Inflammatory macrophage treated with lipopolysaccharide for 4 hours (primary cell): ENCODE measurements at regions not wholly inside any gene's neighbourhood (a gene's known extent, or its start where the extent isn't known, plus 50 kb on each side); places are given as distances from the start of the nearest gene placed in this dataset.

Experiments
- DNase-seq: peaks from one replicate; pipeline ENCODE4 v3.0.0-alpha.2; 2020

DNA sequence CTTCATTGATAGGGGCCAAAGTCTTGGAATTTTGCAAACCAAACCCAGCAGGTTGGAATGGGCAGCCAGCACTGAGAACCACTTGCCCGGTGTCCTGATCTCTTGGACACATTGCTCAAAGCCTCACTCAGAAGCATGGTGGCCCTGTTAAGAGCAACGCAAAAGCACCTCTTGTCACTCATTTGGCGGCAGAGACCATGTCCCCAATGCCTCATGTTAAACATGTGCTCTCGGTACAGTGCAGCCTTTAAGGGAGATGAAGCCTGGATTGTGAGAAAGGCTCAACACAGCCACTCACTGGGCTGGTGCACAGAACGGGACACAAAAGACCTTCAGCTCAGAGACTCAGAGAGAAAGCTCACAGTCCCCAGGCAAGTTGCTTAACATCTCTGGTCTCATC is 298.4 kb upstream of the PRDM1 start:
- DNase-seq: no peak

DNA sequence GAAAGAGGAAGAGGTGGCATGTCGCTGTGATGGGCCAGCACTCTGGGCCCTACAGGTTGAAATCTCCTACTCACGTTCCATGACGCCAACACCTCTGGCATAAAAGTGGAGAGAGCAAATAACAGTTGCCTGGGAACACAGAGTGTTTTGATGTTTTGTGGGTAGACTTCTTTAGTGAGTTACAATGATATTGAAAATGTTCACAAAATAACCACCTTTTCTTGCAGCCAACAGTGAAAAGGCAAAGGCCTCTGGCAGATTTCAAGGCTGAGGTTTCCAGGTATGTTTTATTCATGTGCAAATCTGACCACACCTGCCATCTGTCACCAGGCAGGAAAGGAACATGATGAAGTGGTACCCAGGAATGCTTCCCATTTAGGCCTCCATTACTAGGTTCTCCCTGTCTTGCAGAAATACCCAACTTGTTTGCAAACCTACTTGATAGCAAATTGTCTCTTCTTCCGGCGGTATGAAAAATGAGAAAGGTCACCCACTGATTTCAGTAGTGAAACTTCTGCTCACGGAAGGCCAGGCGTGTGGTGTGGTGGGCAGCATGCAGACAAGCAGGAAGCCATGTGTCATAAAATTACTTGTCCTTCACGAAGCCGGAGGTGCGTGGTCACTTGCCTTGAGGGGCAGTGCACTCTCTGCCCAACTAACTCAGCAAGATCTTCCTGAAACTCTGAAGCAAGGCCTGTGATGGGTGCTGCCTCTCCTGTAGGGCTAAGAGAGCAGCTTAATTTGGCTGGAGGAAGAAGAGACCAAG is 299.1 kb upstream of the PRDM1 start:
- no peak for DNase-seq

DNA sequence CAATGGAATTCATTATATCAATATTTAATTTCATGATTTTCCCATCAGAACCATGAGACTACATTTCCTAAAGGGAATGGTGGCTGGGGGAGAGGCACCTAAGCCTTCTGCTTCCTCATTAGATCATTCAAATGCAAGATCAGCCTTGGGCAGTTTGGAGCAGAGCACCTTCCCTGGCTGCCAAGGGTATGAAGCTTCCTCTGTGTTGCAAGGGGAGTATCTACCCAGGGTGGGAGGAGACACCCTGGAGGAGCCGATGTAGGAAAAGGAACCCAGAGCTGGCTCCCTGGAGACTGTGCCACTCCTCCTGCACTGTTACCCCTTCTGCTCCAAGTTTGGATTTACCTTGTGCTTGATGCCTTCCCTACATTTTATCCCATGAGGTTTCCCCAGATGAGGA is 299.7 kb upstream of the PRDM1 start:
- no peak for DNase-seq

DNA sequence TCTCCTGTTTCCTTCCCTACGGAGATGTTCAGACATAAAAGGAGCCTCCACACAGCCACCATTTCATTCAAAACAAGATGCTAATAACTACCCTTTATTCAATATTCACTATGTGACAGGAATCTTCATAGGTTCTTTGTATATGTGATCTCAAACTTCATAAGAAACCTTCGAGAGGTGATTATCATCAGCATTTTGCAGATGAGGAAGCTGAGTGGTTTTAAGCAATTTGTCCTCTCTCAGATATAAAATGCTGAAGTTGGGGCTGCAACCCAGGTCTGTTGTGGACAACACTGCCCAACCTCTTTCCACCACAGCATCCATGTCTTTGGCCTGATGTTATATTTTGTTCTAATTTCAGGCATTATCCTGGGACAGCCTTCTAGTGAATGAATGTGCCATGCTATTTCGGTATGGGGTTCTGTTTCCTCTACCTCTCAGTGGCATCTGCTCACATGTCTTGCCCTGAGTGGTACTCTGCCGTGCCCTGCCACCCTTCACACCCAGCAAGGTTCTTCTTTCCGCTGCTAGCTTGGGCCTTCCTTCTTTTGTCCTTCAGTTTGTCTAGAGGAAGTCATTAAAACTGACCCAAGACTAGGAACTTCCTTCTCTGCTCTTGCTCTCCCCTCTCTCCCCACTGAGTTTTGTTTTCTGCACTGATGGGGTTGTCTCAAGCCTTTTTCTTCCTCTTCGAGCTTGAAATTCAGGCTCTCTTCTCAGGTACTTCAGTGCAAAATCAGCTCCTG is 300.9 kb upstream of the PRDM1 start:
- DNase-seq: peak; percentile 80

DNA sequence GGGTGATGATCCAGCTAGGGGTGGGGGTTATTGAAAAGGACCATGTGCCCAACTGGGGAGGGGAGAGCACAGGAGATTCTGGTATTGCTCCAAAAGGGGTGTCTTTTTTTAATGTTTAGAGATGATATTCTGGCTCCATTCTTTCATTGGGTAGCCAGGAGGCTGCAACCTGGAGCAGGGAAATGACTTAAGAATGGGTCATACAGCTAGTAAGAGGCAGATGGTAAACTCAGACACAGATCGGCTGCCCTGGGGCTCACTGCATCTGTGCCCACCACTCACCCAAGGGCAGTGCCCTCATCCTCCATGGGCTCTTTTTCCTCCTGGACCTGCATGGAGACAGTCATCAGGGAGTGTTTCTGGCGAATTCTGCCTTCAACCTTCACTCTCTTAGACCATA is 302.0 kb upstream of the PRDM1 start:
- no peak for DNase-seq

DNA sequence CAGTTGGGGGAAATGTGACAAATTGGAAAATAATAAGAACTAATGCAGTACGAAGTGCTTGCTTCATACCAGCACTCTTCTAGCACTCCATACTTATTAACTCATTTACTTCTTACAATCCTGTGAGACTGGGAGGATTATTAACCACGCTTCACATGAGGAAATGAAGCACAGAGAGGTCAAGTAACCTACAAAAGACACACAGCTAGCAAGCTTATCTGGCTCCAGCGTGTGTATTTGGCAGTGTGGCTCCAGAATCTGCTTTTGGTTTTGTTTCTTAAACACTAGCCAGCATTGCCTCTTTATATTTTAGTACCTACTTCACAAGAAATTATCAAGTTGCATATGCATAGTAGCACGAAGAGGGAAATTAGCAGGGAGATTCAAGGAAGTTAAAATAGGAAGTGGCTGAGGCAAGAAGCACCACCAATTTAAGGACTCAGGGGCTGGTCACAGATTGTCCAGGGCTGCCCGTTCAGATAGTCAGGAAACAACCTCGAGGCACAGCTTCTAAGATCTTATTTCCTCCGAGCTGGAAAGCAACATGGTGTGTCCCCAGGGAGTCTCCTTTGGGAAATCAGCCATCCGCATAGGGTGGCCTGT is 302.7 kb upstream of the PRDM1 start:
- peak; percentile 78 for DNase-seq

DNA sequence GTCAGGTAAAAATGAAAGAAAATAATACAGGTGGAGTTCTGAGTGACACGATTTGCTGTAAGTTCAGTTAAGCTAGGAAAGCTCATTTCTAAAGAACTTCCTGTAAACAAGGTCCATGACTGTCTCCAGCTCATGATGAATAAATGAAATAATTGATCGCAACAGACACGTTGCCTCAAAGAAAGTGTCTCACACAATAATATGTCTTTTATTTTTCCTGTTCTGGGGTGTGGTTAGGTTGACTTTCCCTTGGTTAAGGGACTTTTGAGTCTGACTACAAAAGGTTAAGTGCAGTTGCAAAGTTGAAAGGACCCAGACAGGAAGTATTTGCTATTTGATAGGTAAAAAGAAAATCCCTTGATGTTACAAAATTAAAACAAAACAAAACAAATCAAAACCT is 304.2 kb upstream of the PRDM1 start:
- DNase-seq: no peak

DNA sequence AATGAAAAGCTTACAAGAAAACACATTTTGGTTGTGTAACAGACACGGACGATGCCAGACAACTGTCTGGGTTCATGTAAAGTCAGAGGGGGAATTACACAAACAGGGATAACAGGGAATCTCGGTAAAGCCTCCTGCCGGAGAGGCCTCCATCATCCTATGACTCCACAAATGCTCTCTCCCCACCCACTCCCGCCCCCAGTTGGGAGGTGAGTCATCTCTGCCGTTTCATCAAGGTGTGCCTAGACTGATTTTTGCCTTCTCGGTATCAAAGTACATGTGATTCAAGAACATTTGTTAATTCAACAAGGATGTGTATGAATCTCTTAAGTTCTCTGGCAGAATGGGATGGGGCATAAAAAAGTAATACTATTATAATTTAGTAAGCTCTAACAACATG is 304.9 kb upstream of the PRDM1 start:
- DNase-seq: no peak

DNA sequence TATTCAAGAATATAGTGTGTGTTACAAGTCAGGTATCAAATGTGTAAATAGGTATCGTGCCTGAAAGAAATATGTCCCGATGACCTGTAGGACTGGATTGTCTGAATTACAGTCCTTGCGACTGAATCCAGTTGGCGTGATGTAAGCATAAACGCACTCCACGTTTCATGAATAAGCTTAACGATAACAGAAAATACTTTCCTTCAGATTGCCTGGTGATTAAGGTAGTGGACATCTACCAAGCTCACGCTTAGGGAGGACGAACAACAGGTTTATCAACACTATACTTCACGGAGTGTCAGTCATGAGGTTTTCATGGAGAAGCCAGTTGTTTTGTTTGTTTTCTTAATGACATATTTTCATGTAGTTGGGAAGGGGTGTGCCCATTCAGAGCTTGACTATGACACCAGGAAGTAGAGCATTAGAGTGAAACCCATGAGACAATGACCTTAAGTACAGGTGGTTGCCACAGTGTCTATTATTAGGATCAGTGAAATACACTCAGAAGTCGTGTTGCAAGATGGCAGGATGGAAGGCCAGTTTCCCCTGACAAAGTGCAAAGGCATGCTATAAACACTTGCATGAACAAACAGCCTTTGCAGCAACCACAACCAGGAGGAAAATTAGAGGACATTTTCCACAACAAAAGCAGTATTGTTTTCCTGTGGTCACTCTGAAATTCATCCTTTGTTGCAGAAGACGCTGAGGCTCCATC is 305.8 kb upstream of the PRDM1 start:
- DNase-seq: no peak

DNA sequence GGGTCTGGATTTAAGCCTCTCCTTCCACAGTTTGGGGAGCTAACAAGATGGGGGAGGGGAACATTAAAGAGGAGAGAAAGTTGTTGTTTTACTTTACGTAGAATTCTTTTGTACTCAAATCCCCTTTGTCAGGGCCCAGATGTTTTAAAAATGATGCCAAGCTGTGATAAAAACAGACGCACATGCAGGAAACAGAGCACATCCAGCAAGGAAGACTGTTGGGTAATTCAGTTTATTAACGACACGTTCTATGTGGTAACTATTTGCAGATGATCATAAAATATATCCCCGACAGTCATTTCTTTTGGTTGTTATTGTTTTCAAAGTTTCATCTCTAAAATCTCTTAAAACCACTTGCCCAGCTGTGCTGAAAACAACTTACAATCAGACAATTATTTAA is 307.0 kb upstream of the PRDM1 start:
- no peak for DNase-seq

DNA sequence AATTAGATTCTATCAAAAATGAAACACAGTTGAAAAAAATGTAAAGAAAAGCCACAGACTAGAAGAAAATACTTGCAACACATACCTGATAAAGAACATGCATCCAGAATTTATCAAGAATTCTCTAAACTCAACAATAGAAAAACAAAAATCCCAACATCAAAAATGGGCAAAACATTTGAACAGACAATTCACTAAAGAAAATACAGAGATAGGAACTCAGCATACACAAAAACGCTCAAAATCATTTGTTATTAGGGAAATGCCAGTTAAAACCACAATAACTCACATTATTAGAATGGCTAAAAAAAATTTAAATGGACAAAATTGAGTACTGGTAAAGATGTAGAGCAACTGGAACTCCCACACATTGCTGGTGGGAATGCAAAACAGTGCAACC is 311.0 kb upstream of the PRDM1 start:
- DNase-seq: no peak

DNA sequence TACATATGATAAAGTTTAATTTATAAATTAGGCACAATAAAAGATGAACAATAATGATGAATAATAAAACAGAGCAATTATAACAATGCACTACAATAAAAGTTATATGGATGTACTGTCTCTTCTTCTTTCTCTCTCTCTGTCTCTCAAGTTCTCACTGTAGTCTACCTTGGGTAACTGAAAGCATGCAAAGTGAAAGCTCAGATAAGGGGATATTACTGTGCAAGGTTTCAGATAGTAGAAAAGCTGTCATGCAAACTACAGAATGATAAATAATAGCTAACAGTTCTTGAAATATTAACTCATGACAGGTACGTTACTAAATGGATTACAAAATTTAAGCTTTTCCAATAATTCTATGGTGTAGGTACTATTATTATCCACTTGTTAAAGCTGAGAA is 311.9 kb upstream of the PRDM1 start:
- no peak for DNase-seq

DNA sequence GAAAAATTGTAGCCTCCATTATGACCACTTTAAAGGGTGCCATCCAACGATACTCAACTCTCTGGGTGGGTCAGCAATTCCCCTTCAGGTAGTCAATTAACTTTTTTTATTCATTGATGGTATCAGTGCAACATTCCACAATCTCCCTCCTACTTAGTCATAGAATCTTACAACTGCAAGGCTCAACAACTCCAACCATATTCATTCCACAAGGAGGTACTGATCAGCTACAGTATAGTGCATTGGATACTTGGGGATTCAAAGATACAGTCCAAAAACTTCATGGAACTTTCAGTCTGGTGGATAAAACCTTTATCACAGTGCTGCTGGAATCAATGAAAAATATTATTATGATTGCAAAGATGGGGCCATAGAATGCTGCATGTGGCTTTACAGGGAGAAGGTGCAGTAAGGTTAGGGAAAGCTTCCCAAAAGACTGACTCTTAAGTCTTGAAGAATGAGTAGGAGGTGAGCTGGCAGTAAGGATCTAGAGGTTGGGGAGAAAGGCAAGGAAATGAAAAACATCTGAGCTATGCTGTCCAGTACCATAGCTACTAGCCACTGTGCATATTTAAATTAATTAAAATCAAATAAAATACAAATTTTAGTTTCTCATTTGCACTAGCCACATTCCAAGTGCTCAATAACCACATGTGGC is 314.7 kb upstream of the PRDM1 start:
- DNase-seq: no peak

DNA sequence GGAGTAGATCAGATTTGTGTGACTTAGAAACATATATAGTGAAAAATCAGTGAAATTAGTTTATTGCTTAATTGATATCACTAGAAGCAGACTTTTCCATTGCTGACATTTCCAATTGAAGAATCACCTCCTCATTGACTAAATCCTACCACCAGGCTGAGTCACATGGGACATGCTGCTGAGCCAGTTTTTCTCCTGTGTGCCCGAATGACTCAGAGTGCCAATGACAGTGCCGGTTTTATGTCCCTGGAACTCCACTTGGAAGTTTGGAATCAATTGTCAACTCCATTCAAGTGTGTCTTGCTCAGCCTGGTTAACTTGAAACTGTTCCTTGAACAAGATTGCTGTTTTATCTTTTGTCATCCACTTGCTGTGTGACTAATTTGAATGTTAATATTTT is 316.1 kb upstream of the PRDM1 start:
- no peak for DNase-seq

DNA sequence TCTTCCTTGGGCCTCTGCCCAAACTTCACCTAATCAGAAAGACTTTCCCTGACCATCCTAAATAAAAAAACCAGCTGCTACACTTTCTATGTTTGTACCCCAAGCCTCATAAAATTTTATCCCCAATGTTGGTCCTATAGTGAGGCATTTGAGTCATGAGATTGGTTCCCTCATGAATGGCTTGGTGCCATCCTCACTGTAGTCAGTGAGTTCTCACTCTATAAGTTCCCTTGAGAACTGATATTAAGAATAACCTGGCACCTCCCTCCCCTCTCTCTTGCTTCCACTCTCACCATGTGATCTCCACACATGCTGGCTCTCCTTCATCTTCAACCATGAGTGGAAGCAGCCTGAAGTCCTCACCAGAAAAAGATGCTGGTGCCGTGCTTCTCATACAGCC is 316.9 kb upstream of the PRDM1 start:
- DNase-seq: no peak

DNA sequence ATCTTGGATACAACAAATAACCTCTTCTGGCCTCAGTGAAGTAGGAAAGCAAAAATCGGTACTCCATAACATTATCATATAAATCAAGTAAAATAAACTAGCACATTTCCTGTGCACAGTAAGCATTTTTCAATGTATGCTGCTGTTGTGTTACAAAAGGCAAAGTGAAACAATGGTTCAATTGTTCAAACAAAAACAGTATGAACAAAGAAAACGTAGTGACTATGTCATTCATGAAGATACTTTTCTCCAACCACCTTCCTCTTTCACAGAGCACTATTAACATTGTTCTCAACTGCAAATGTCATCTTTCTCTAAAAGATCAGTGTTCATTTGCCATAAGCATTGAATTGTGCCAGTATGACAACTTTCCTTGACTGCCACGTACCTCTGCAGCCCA is 318.6 kb upstream of the PRDM1 start:
- DNase-seq: no peak

DNA sequence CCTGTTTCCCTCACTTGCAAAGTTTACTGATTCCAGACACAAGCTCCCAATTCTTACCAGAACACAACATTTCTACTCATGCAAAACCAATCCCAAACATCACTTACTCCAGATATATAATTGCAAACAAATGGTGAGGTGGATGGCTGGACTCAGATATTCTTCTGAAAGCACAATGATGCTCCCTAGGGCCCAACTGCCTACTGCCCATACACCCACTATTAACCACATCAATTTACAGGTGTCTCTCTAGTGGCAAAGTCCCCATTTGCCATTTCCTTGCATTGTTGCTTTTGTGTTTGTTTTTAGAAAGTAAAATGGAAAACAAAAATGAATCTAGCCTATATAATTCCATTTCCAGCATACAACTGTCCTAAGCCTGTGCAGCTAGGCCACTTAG is 320.9 kb upstream of the PRDM1 start:
- DNase-seq: no peak

DNA sequence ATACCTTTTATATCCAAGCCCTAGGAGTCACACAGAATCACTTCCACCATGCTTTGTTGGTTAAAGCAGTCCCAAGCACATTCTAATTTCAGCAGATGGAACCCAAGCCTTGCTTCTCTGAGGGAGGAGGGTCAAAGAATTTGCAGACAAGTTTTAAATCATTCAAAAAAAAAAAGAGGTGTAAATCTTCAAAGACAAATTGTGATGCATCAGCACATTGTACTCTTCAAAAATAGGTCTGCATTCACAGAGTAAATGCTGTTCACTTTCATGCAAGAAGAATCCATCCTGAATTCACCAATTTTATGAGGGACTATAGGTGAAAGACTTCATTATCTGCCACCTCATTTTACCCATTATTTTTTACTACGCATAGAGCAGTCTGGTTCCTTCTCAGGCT is 321.8 kb upstream of the PRDM1 start:
- DNase-seq: no peak

DNA sequence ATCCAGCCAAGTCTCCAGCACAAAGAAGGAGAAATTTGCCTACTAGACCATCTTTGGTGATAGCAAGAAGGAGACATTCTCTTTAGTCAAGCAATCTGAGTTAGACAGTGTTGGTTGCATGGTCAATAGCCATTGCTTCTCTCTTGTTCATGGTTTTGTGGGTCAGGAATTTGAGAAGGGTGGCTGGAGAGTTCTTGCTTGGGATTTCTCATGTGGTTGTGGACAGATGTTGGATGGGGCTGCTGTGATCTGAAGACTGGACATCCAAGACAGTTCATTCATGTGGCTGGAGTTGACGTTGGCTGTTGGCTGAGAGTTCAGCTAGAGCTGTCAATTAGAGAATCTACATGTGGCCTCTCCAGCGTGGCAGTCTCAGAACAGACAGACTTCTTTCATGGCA is 322.3 kb upstream of the PRDM1 start:
- DNase-seq: no peak

DNA sequence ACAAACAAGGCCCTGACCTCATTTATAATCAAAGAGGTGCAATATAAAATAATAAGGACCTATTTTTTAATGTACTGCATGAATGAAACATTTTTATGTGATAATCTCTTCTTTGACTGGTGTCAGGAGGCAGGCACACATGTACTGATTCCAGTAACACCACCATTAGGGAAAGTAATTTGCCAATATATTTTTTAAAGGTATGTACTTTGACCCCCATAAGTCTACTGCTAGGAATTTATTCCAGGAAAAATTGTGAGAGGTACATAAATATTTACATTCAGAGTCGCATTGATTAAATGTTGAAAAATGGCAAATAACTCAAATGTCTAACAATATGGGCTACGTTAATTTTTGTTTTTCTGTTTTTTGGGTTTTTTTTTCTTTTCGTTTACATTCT is 325.4 kb upstream of the PRDM1 start:
- no peak for DNase-seq

DNA sequence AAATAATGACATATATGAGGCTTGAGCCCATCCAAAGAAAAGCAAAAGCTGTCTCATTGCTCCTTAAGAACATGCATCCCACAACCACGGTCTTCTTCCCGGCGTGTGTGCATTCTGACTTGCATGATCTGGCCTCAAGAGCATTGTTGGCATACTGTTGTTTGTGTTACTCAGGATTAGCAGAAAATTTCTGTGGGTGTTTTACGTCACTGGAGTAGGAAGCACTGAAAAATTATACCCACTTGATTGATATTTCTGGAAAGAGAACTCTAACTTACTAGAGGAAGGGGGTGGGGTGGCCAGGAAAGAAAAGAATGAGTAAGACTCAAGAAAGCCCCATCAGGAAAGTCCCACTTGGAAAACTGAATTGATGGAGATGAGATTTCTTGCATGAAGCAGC is 326.2 kb upstream of the PRDM1 start:
- peak; percentile 16 for DNase-seq

DNA sequence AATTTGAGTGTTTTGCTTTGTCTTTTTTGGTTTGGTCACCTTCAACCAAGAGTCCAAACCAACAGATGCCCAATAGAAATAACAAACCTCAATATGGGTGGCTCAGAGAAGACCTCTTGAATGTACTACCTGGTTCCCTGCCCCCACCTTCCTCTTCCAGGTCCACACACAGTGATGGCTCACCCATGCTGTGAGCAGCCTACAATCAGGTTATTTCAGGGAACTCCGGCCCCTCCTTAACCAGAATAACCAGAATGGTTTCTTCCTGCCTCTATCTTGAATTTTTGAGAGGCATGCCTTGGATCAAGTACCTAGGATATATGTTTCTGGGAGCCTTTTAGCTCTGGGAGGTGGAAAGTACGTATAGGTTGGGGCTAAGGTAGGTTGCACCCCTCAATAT is 327.1 kb upstream of the PRDM1 start:
- no peak for DNase-seq

DNA sequence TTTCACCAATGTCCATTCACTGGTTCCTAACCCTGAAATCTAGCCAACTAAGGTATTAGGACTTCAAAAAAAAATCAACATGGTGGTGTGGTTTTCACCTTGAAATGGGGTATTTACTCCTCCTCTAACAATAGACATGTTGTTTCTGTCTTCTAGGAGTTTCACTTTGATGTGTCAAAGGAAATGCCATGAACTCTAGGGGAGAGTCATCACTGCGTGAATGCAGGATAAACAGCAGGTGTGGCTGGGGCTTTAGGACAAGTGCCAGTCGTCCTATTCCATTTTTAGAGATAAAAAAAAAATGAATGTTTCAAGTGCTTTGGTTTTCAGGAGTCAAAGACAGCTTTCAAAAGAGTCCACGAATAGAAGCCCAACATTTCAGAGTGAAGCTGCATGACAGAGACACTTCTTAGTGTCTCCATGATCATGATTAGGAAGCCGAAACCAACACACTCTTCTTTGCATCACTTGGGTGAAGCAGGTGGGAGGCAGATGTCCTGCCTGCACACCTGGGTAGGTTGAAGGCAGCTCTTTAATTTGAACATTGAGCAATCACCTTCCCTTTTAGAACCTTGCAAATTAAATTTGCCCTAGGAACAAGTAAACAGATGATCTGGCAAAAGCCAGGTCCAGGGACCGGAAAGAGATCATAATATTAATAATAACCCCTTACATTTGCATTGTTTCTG is 328.5 kb upstream of the PRDM1 start:
- DNase-seq: no peak
